Liver (tissue), 3 donors: ENCODE measurements at regions not wholly inside any gene's neighbourhood (a gene's known extent, or its start where the extent isn't known, plus 50 kb on each side); places are given as distances from the start of the nearest gene placed in this dataset.

Experiments used
- FOXA1 ChIP-seq: IDR thresholded peaks from 2 replicates; pipeline ENCODE4 v1.6.1; 2016; ENCODE audit warnings: antibody characterized with exemption
- FOXA2 ChIP-seq: IDR thresholded peaks from 2 replicates; pipeline ENCODE4 v1.6.1; 2016; ENCODE audit warnings: antibody characterized with exemption
- GABPA ChIP-seq, 2 donors: IDR thresholded peaks in 1 of 2; conservative IDR thresholded peaks in 1 of 2; 2 replicates each; pipeline ENCODE4 v1.6.1; 2016; ENCODE audit warnings: antibody characterized with exemption in 2 of 2, mild to moderate bottlenecking in 1 of 2, moderate library complexity in 1 of 2
- HNF4G ChIP-seq: IDR thresholded peaks from 2 replicates; pipeline ENCODE4 v1.6.1; 2016; ENCODE audit warnings: antibody characterized with exemption
- JUND ChIP-seq, 2 donors: IDR thresholded peaks; 2 replicates each; pipeline ENCODE4 v1.6.1; 2016; ENCODE audit warnings: antibody characterized with exemption in 2 of 2
- RAD21 ChIP-seq, 2 donors: IDR thresholded peaks; 2 replicates each; pipeline ENCODE4 v1.6.1; 2016; ENCODE audit warnings: antibody characterized with exemption in 2 of 2, mild to moderate bottlenecking in 2 of 2
- RXRA ChIP-seq, 2 donors: IDR thresholded peaks; 2 replicates each; pipeline ENCODE4 v1.6.1; 2017 to 2018; ENCODE audit warnings: antibody characterized with exemption in 2 of 2, mild to moderate bottlenecking in 1 of 2
- SP1 ChIP-seq: IDR thresholded peaks from 2 replicates; pipeline ENCODE4 v1.6.1; 2018; ENCODE audit warnings: antibody characterized with exemption, mild to moderate bottlenecking
- TAF1 ChIP-seq: conservative IDR thresholded peaks from 2 replicates; pipeline ENCODE4 v1.6.1; 2016; ENCODE audit warnings: antibody characterized with exemption, mild to moderate bottlenecking
- TF ChIP-seq, protein P1 (sequence below): IDR thresholded peaks from 2 replicates; pipeline ENCODE4 v1.6.1; 2016; ENCODE audit warnings: antibody characterized with exemption, mild to moderate bottlenecking
- TF ChIP-seq, protein P2 (sequence below): IDR thresholded peaks from 2 replicates; pipeline ENCODE4 v1.6.1; 2016; ENCODE audit warnings: antibody characterized with exemption
- TF ChIP-seq, protein P3 (sequence below): fragments of 150-350 bp; IDR thresholded peaks from 2 replicates; pipeline ENCODE4 v1.5.1; 2017; ENCODE audit warnings: improper control_type of control experiment, low read depth, low read length; ENCODE audit not compliant: missing input control
- TF ChIP-seq, protein P4 (sequence below): IDR thresholded peaks from 2 replicates; pipeline ENCODE4 v1.6.1; 2016; ENCODE audit warnings: antibody characterized with exemption
- TF ChIP-seq, protein P5 (sequence below): IDR thresholded peaks from 2 replicates; pipeline ENCODE4 v1.6.1; 2016; ENCODE audit warnings: antibody characterized with exemption
- donor health status: healthy.
- donor health status: healthy.

DNA sequence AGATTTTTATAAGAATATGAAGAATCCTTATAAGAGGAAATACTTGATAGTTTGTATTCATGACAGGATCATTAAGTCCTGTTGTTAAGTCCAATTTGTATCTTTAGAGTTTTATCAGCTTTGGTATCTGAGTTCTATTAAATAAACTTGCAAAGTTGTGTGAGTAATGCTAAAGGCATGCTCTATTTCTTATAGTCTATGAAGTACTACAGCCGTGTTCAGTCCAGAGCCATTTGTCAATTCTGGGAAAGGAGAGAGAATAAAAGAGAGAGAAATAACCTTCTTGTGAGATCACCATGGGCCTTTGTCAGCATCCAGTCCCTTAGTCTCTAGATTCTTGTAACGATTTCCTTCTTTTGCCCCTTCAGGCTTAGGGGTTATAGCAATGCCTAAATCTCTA is 181.2 kb upstream of the POU3F2 start:
- TF ChIP-seq, protein P1, sequence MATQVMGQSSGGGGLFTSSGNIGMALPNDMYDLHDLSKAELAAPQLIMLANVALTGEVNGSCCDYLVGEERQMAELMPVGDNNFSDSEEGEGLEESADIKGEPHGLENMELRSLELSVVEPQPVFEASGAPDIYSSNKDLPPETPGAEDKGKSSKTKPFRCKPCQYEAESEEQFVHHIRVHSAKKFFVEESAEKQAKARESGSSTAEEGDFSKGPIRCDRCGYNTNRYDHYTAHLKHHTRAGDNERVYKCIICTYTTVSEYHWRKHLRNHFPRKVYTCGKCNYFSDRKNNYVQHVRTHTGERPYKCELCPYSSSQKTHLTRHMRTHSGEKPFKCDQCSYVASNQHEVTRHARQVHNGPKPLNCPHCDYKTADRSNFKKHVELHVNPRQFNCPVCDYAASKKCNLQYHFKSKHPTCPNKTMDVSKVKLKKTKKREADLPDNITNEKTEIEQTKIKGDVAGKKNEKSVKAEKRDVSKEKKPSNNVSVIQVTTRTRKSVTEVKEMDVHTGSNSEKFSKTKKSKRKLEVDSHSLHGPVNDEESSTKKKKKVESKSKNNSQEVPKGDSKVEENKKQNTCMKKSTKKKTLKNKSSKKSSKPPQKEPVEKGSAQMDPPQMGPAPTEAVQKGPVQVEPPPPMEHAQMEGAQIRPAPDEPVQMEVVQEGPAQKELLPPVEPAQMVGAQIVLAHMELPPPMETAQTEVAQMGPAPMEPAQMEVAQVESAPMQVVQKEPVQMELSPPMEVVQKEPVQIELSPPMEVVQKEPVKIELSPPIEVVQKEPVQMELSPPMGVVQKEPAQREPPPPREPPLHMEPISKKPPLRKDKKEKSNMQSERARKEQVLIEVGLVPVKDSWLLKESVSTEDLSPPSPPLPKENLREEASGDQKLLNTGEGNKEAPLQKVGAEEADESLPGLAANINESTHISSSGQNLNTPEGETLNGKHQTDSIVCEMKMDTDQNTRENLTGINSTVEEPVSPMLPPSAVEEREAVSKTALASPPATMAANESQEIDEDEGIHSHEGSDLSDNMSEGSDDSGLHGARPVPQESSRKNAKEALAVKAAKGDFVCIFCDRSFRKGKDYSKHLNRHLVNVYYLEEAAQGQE = no peak
- TF ChIP-seq, protein P2, sequence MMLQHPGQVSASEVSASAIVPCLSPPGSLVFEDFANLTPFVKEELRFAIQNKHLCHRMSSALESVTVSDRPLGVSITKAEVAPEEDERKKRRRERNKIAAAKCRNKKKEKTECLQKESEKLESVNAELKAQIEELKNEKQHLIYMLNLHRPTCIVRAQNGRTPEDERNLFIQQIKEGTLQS = no peak
- TF ChIP-seq, protein P3, sequence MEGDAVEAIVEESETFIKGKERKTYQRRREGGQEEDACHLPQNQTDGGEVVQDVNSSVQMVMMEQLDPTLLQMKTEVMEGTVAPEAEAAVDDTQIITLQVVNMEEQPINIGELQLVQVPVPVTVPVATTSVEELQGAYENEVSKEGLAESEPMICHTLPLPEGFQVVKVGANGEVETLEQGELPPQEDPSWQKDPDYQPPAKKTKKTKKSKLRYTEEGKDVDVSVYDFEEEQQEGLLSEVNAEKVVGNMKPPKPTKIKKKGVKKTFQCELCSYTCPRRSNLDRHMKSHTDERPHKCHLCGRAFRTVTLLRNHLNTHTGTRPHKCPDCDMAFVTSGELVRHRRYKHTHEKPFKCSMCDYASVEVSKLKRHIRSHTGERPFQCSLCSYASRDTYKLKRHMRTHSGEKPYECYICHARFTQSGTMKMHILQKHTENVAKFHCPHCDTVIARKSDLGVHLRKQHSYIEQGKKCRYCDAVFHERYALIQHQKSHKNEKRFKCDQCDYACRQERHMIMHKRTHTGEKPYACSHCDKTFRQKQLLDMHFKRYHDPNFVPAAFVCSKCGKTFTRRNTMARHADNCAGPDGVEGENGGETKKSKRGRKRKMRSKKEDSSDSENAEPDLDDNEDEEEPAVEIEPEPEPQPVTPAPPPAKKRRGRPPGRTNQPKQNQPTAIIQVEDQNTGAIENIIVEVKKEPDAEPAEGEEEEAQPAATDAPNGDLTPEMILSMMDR = no peak
- no peak for TF ChIP-seq GABPA (IDR thresholded peaks at IDR 0.05 in 1 of 2, conservative IDR thresholded peaks at IDR 0.05 in 1 of 2)
- no peak for TF ChIP-seq FOXA1
- TF ChIP-seq, protein P4, sequence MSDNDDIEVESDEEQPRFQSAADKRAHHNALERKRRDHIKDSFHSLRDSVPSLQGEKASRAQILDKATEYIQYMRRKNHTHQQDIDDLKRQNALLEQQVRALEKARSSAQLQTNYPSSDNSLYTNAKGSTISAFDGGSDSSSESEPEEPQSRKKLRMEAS = no peak
- TF ChIP-seq TAF1 = no peak
- TF ChIP-seq SP1 = no peak
- no peak for TF ChIP-seq HNF4G
- TF ChIP-seq, protein P5, sequence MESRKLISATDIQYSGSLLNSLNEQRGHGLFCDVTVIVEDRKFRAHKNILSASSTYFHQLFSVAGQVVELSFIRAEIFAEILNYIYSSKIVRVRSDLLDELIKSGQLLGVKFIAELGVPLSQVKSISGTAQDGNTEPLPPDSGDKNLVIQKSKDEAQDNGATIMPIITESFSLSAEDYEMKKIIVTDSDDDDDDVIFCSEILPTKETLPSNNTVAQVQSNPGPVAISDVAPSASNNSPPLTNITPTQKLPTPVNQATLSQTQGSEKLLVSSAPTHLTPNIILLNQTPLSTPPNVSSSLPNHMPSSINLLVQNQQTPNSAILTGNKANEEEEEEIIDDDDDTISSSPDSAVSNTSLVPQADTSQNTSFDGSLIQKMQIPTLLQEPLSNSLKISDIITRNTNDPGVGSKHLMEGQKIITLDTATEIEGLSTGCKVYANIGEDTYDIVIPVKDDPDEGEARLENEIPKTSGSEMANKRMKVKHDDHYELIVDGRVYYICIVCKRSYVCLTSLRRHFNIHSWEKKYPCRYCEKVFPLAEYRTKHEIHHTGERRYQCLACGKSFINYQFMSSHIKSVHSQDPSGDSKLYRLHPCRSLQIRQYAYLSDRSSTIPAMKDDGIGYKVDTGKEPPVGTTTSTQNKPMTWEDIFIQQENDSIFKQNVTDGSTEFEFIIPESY = no peak
- no peak for TF ChIP-seq RXRA (IDR thresholded peaks at IDR 0.05)
- no peak for TF ChIP-seq RAD21 (IDR thresholded peaks at IDR 0.05)
- no peak for TF ChIP-seq JUND (IDR thresholded peaks at IDR 0.05)
- no peak for TF ChIP-seq FOXA2
